Kidney (tissue), 13 donors: ENCODE measurements at regions not wholly inside any gene's neighbourhood (a gene's known extent, or its start where the extent isn't known, plus 50 kb on each side); places are given as distances from the start of the nearest gene placed in this dataset.
A peak's percentile ranks its signal among the peaks of the same experiment; 100 is the strongest.

Source experiments
- DNase-seq, 5 donors: peaks; one replicate each; pipeline ENCODE4 v3.0.0-alpha.2; 2013 to 2020
- FAIRE-seq: peaks from 2 replicates; lab custom pipeline; 2012; peaks lifted over from hg19 to GRCh38; lab: Jason Lieb, UNC
- H3K27ac ChIP-seq, 2 donors: one replicate each; pipeline ENCODE4 v1.7.0; 2013; ENCODE audit warnings: low read depth in 2 of 2, low read length in 2 of 2, inconsistent platforms in 1 of 2
- H3K27me3 ChIP-seq: one replicate; pipeline ENCODE4 v1.7.1; 2013; ENCODE audit warnings: low read length, inconsistent platforms; ENCODE audit not compliant: control insufficient read depth, insufficient read depth
- H3K36me3 ChIP-seq, 3 donors: one replicate each; pipeline versions ENCODE4 v1.7.0 to v1.7.1; 2013; ENCODE audit warnings: low read length in 3 of 3, control low read depth in 1 of 3, inconsistent platforms in 1 of 3; ENCODE audit not compliant: insufficient read depth in 3 of 3, control insufficient read depth in 2 of 3
- H3K4me1 ChIP-seq, 3 donors: one replicate each; pipeline versions ENCODE4 v1.7.0 to v1.7.1; 2013; ENCODE audit warnings: low read length in 3 of 3, inconsistent platforms in 1 of 3, low read depth in 1 of 3; ENCODE audit not compliant: control insufficient read depth in 2 of 3, insufficient read depth in 2 of 3
- H3K4me3 ChIP-seq, 3 donors: one replicate each; pipeline versions ENCODE4 v1.7.0 to v1.8.1; 2013; ENCODE audit warnings: low read length in 3 of 3, control low read depth in 1 of 3, inconsistent platforms in 1 of 3
- H3K9ac ChIP-seq, 3 donors: one replicate each; pipeline versions ENCODE4 v1.7.0 to v1.7.1; 2013; ENCODE audit warnings: low read length in 3 of 3, control low read depth in 1 of 3, inconsistent platforms in 1 of 3
- H3K9me3 ChIP-seq, 3 donors: one replicate each; pipeline versions ENCODE4 v1.7.0 to v1.7.1; 2013; ENCODE audit warnings: low read length in 3 of 3, control low read depth in 1 of 3, inconsistent platforms in 1 of 3; ENCODE audit not compliant: control insufficient read depth in 2 of 3, insufficient read depth in 1 of 3
- CTCF ChIP-seq: IDR thresholded peaks from 3 replicates; pipeline ENCODE4 v1.5.1; 2012; ENCODE audit warnings: mild to moderate bottlenecking, moderate library complexity, borderline replicate concordance; ENCODE audit not compliant: insufficient read depth; ENCODE audit errors: extremely low read depth
- intact Hi-C: fragments of 100-400 bp; cut with DNase I; formaldehyde crosslinking; loops from one replicate; pipeline ENCODE4 v1.11.1; 2022
- donor health status: control.
- donor health status: control.
- donor health status: control.
- donor health status: control.
- donor health status: control.
- donor health status: DM: yes; HTN: yes; CAD: no.
- donor health status: Normal renal cell carcinoma (clear cell type).

- Histone ChIP-seq H3K27ac (peak overlapping the region; percentile 52 to 60), H3K36me3 (no peaks in the 10 kb centered on the region), H3K9me3 (no peaks in the 10 kb centered on the region), H3K9ac (peak overlapping the region in 1 of 3 donors; percentile 3), H3K4me3 (no peak overlapping the region), H3K4me1 (peaks cover 0 to 8% (median 7%) of the 10 kb centered on the region in 3 donors), H3K27me3 (no peaks in the 10 kb centered on the region)
- peak in 1 of 5 donors; percentile 31 for DNase-seq
- no peak for TF ChIP-seq CTCF
- FAIRE-seq, result no peak
- intact Hi-C loops, result no loop called here
These were observed 129.6 kb upstream of the ATP1A1 start for GRCh38 chr1:116243333-116244054.

- H3K4me3 ChIP-seq, result no peak overlapping the region
- H3K9me3 ChIP-seq, result no peaks in the 10 kb centered on the region
- intact Hi-C loops, result no loop called here
- no peaks in the 10 kb centered on the region for H3K27me3 ChIP-seq
- FAIRE-seq, result no peak
- DNase-seq, result no peak
- no peak for TF ChIP-seq CTCF
- peaks cover 0 to 8% (median 7%) of the 10 kb centered on the region in 3 donors for H3K4me1 ChIP-seq
- no peak overlapping the region for H3K9ac ChIP-seq
- no peak overlapping the region for H3K27ac ChIP-seq
- no peaks in the 10 kb centered on the region for H3K36me3 ChIP-seq
These were observed 126.9 kb upstream of the ATP1A1 start for GRCh38 chr1:116246174-116246573.

- no peak for TF ChIP-seq CTCF
- Histone ChIP-seq H3K27ac (no peak overlapping the region), H3K27me3 (no peaks in the 10 kb centered on the region), H3K4me1 (peaks cover 0 to 9% (median 0%) of the 10 kb centered on the region in 3 donors), H3K4me3 (no peak overlapping the region), H3K36me3 (no peaks in the 10 kb centered on the region), H3K9me3 (no peaks in the 10 kb centered on the region), H3K9ac (no peak overlapping the region)
- intact Hi-C loops, result no loop called here
- DNase-seq (no peak), FAIRE-seq (no peak)
These were observed 120.8 kb upstream of the ATP1A1 start for GRCh38 chr1:116252271-116252670.
